Colonic mucosa (tissue), 4 donors: ENCODE measurements at regions not wholly inside any gene's neighbourhood (a gene's known extent, or its start where the extent isn't known, plus 50 kb on each side); places are given as distances from the start of the nearest gene placed in this dataset.

ENCODE experiments used
- DNase-seq: peaks from one replicate; pipeline ENCODE4 v3.0.0-alpha.2; 2020
- H3K27ac ChIP-seq: fragments of 200-600 bp; one replicate; pipeline ENCODE4 v1.8.0; 2021
- H3K27me3 ChIP-seq: fragments of 200-600 bp; one replicate; pipeline ENCODE4 v1.8.0; 2021
- H3K36me3 ChIP-seq: fragments of 200-600 bp; one replicate; pipeline ENCODE4 v1.8.0; 2021
- H3K4me1 ChIP-seq: fragments of 200-600 bp; one replicate; pipeline ENCODE4 v1.8.0; 2021; ENCODE audit warnings: mild to moderate bottlenecking
- H3K4me3 ChIP-seq: fragments of 200-600 bp; one replicate; pipeline ENCODE4 v1.8.0; 2021
- H3K9ac ChIP-seq, 2 donors: one replicate each; pipeline ENCODE4 v1.7.0; 2013; ENCODE audit warnings: control low read depth in 2 of 2, low read depth in 2 of 2, low read length in 2 of 2
- H3K9me3 ChIP-seq: fragments of 200-600 bp; one replicate; pipeline ENCODE4 v1.8.0; 2021
- intact Hi-C: fragments of 100-400 bp; cut with DNase I; formaldehyde crosslinking; loops from one replicate; pipeline ENCODE4 v1.14.1; 2022
- TF ChIP-seq, protein P1 (sequence below): fragments of 200-600 bp; IDR thresholded peaks from one replicate; pipeline ENCODE4 v1.8.0; 2022; ENCODE audit warnings: antibody characterized with exemption, mild to moderate bottlenecking
- donor health status: healthy.
- donor health status: DM: no; HTN: no; CAD: no.
- donor health status: DM: no; HTN: no; CAD: no.

- Histone ChIP-seq H3K4me1 (no peaks in the 10 kb centered on the region), H3K9ac (no peak overlapping the region), H3K27ac (no peak overlapping the region), H3K27me3 (no peaks in the 10 kb centered on the region), H3K36me3 (no peaks in the 10 kb centered on the region), H3K4me3 (no peak overlapping the region), H3K9me3 (no peaks in the 10 kb centered on the region)
- intact Hi-C loops = no loop called here
- no peak for DNase-seq
- TF ChIP-seq, protein P1, sequence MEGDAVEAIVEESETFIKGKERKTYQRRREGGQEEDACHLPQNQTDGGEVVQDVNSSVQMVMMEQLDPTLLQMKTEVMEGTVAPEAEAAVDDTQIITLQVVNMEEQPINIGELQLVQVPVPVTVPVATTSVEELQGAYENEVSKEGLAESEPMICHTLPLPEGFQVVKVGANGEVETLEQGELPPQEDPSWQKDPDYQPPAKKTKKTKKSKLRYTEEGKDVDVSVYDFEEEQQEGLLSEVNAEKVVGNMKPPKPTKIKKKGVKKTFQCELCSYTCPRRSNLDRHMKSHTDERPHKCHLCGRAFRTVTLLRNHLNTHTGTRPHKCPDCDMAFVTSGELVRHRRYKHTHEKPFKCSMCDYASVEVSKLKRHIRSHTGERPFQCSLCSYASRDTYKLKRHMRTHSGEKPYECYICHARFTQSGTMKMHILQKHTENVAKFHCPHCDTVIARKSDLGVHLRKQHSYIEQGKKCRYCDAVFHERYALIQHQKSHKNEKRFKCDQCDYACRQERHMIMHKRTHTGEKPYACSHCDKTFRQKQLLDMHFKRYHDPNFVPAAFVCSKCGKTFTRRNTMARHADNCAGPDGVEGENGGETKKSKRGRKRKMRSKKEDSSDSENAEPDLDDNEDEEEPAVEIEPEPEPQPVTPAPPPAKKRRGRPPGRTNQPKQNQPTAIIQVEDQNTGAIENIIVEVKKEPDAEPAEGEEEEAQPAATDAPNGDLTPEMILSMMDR = no peak
Observed at GRCh38 chr12:114888928-114889584, 205.1 kb upstream of the TBX3 start.

- H3K9me3 ChIP-seq = no peaks in the 10 kb centered on the region
- H3K4me3 ChIP-seq = no peak overlapping the region
- intact Hi-C loops = no loop called here
- H3K9ac ChIP-seq = no peak overlapping the region
- H3K4me1 ChIP-seq = no peaks in the 10 kb centered on the region
- H3K36me3 ChIP-seq = no peaks in the 10 kb centered on the region
- no peak overlapping the region for H3K27ac ChIP-seq
- H3K27me3 ChIP-seq = no peaks in the 10 kb centered on the region
- no peak for DNase-seq
- TF ChIP-seq, protein P1 = no peak
Observed at GRCh38 chr12:114888448-114888847, 204.5 kb upstream of the TBX3 start.

- Histone ChIP-seq H3K9ac (no peak overlapping the region), H3K9me3 (no peaks in the 10 kb centered on the region), H3K27me3 (no peaks in the 10 kb centered on the region), H3K4me1 (no peaks in the 10 kb centered on the region), H3K4me3 (no peak overlapping the region), H3K27ac (no peak overlapping the region), H3K36me3 (no peaks in the 10 kb centered on the region)
- intact Hi-C loops = no loop called here
- DNase-seq = no peak
- TF ChIP-seq, protein P1 = no peak
Observed at GRCh38 chr12:114885501-114885900, 201.5 kb upstream of the TBX3 start.

GRCh38 chr12:114884575-114884974 lies 200.6 kb upstream of the TBX3 start:
- intact Hi-C loops = no loop called here
- H3K36me3 ChIP-seq = no peaks in the 10 kb centered on the region
- no peaks in the 10 kb centered on the region for H3K9me3 ChIP-seq
- H3K4me3 ChIP-seq = no peak overlapping the region
- no peaks in the 10 kb centered on the region for H3K4me1 ChIP-seq
- H3K9ac ChIP-seq = no peak overlapping the region
- TF ChIP-seq, protein P1 = no peak
- no peak overlapping the region for H3K27ac ChIP-seq
- DNase-seq = no peak
- no peaks in the 10 kb centered on the region for H3K27me3 ChIP-seq

DNA sequence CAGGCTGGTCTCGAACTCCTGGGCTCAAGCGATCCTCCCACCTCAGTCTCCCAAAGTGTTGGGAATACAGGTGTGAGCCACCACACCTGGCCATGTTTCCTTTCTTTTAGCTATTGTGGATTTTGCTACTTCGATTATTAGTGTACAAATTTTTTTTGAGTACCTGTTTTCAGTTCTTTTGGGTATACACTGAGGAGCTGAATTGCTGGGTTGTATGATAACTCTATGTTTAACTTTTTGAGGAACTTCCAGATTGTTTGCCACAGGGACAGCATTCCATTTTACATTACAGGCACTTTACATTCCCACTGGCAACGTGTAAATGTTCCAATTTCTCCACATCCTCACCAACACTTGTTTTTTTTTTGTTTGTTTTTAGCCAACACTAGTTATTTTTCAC lies 198.1 kb upstream of the TBX3 start:
- Histone ChIP-seq H3K27me3 (no peaks in the 10 kb centered on the region), H3K4me3 (no peak overlapping the region), H3K9ac (no peak overlapping the region), H3K4me1 (no peaks in the 10 kb centered on the region), H3K27ac (no peak overlapping the region), H3K9me3 (no peaks in the 10 kb centered on the region), H3K36me3 (no peaks in the 10 kb centered on the region)
- intact Hi-C loops = no loop called here
- no peak for DNase-seq
- TF ChIP-seq, protein P1 = no peak
